HL-60/S4 treated with retinoic acid at 250 ng/mL for 4 days and 3 days (cell line): ENCODE measurements at regions not wholly inside any gene's neighbourhood (a gene's known extent, or its start where the extent isn't known, plus 50 kb on each side); places are given as distances from the start of the nearest gene placed in this dataset.
"Not testable (repeated sequence)": the region's sequence is repeated elsewhere in the genome, so short reads cannot be mapped to it uniquely, and the experiment has no call there.

Experiments used
- in situ Hi-C: fragments of 300-500 bp; cut with MboI; formaldehyde crosslinking; loops from 2 replicates; pipeline ENCODE4 v1.7.0; 2022; ENCODE audit warnings: low sequenced_read_pairs

DNA sequence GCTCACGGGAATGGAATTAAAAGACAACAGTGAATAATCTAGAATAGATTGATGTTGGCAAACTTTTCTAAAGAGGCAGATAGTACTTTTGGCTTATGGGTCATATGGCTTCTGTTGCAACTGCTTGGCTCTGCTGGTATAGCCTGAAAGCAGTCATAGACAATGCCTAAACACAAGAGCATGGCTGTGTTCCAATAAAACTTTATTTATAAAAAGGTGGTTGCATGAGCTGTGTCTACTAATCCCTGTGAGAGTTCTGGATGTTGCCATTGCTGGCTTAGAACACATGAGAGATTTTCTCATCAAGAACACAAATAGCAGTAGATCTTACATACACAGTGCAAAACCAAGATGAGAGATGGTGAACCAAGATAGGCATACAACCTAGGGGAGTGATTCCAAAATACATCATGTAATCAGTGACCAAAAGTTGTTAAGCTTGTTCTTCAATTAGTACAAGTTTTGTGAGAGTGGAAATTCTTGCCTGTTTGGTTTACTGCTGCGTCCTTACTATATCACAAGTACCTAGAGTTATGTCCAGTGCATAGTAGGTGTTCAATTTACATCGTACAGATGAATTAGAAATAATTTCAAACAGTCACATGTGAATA, 380.0 kb downstream of the METTL4 start:
- in situ Hi-C loops = no loop called here

DNA sequence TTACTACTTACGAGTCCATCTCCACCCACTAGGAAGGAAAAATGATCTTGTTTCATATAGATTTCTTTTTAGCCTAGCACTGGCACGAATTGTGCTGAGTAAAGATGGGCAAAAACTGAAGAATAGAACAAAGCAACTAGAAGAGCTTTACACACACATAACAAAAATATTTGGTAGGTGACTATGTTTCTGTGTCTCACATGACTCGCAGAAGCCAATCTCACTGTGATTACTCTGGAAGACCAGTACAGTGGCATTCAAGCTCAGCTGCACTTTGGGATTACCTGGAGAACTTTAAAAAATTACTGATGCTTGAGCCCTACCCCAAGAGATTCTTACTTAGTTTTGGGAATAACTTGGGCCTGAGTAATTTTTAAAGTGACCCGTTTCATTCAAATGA, 378.7 kb downstream of the METTL4 start:
- in situ Hi-C loops = no loop called here

DNA sequence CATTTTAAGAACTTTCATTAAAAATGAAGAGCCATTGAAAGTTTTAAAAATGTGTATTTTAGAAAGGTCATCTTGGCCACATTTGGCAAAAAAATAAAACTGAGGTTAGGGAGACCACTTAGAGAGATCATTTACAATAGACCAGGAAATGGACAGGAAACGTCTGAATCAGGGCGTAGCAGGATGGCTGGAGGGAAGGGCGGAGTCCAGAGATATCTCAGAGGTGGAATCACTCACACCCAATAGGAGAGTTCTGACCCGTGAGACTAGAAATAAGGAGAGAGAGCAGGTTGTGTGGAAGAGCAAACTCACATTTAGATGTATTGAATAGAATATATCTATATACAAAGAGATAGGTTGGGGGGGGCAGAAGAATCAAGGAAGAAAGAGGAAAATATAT, 373.4 kb downstream of the METTL4 start:
- in situ Hi-C loops = no loop called here

DNA sequence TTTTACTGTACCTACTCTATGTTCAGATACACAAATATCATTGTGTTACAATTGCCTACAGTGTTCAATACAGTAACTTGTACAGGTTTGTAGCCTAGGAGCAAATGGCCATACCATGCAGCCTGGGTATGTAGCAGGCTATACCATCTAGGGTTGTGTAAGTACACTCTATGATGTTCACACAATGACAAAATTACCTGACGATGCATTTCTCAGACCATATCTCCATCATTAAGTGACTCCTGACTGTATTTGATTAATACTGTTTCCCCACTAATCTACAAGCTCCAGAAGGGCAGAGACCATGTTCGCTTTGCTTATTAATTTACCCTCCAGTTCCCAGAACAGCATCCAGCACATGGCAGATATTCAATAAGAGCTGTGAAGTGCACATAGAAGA, 372.2 kb downstream of the METTL4 start:
- in situ Hi-C loops = no loop called here

DNA sequence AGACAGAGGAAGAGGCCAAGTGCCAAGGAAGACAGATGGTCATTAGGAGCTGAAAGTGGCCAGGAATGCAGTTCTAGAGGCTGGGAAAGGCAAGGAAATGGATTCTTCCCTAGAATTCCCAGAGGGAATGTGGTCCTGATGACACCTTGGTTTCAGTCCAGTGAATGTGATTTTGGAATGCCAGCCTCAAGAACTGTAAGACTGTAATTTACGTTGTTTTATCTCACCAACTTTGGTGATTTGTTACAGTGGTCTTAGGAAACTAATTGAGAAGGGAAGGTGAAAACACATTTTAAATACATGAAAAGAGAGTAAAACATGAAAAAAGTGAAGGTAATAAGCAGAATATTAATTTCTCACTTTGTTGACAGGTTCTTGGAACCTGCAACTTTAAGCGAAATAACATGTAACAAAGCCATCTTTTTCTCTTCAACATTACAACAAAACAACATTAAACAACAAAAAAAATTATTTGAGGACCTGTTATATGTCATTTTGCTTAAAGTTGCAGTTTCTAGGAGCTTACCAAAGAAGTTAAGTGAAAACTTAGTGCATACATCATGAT, 370.2 kb downstream of the METTL4 start:
- in situ Hi-C loops = no loop called here

DNA sequence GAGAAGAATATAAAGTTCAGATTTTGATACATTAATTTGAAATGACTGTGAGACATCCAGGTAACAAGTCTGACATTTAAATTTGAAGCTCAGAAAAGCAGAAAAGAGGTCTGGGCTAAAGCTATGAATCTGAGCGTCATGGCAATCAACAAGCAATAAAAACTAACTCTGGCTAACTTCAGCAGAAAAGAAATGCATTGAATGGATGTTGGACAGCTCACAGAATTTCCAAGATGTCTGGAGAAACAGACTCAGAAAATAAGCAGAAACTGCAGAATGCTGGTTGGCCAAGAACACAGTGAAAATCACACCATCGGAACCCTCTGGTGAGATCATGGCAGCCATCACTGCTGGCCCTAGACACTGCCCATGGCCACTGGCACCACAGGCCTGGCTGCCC, 366.6 kb downstream of the METTL4 start:
- in situ Hi-C loops = no loop called here

DNA sequence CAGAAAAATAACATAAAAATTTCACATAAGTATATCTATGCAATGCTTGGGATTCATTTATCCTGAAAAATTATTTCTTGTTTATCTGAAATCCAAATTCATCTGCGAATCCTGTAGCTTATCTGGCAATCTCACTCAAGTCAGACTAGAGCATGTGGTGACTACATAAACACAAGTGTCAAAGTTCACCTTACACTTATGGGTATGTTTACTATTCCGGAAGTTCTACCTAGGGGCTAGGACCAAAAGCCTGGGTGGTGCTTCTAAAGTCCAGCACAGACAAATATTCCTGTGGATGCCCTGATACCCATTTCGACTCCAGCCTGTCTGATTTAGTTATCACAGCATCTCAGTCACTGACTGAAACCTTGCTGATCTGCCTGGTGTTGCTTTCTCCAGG, 364.0 kb downstream of the METTL4 start:
- in situ Hi-C loops = no loop called here

DNA sequence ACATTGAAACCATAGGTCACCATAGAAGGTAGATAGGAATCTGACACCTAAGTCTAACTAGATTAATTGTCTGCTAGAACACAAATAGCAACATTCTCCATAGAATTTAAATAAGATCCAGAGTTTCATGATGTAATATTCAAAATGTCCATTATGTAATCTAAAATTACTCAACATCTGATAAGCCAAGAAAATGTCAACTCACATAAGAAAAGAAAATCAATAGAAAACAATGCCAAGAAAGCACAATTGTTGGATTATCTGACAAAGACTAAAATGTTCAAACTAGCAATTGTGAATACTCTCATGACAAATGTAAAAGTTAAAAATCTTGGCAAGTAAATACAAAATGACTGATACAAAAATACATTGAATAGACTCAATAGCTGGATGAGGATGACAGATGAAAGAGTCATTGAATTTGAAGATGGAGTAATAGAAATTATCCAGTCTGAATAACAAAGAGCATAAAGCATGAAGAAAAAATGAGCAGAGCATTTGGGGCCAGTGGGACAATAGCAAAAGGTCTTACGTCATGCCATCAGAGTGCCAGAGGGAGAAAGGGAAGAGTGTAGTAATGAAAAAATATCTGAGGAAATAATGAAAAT, 358.6 kb downstream of the METTL4 start:
- in situ Hi-C loops = no loop called here

DNA sequence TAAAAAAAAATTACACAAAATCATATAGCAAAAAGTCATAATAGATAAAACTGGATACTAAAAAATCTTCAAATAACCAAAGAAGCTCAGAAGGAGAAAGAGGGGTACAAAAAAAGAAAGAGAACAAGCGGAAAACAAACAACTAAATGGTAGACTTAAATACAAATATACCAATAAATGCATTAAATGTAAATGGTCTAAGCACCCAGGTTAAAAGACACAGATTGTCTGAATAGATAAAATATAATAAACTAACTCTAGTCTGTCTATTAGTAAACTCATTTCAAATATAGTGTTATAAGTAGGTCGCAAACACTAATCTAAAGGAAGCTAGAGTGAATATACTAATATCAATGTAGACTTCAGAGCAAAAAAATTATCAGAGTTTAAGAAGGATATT, 357.4 kb downstream of the METTL4 start:
- in situ Hi-C loops = no loop called here

DNA sequence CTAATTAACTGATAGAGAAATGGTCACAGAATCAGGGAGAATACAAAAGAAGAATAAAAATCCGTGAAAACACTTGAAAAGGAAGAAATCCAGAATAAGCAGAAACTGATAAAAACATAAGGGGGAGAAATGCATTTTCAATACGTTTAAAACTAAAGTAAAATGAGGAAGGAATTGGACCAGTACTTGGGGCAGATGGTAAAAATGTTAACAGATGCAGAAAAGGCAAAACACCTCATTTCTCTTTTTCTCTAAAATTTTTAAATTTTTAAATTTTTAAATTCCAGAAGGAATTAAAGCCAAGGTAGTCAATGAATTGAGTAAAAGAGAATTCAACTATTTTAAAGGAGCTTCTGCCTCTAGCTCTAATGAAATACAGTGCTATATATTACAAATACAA, 353.9 kb downstream of the METTL4 start:
- in situ Hi-C loops = no loop called here

DNA sequence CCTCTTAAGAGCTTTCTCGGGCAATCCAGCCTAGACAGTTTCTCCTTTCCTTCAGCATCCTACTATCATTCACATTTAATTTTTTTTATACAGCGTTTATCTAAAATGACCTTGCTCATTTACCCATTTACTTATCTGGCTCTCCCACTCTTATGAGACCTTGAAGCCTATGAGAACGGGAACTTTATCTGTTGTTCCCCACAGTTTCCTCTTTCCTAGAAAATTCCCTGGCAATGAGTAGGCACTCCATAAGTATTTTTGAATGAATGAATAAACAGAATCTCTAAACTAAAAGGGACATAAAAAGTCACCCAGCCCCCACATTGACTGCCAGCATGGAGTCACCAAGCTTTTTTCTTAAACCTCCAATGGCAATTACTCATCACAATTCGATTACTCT, 353.2 kb downstream of the METTL4 start:
- in situ Hi-C loops = no loop called here

DNA sequence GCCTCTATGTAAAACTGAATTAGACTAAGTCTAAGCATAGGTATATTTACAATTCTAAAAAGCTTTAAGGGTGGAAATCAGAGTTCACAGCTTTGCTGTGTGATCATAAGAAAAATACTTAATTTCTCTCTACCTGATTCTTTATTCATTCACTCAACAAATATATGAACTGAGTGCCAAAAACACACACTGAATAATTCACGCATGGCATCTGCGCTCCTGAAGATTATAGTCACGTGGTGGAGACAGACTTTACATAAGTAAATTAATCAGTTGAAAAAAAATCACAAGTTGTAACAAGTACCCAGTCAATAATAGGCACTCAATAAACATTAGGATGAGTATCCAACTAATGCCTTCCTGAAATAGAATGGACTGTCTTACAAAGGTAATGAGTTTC, 351.6 kb downstream of the METTL4 start:
- in situ Hi-C loops = no loop called here

DNA sequence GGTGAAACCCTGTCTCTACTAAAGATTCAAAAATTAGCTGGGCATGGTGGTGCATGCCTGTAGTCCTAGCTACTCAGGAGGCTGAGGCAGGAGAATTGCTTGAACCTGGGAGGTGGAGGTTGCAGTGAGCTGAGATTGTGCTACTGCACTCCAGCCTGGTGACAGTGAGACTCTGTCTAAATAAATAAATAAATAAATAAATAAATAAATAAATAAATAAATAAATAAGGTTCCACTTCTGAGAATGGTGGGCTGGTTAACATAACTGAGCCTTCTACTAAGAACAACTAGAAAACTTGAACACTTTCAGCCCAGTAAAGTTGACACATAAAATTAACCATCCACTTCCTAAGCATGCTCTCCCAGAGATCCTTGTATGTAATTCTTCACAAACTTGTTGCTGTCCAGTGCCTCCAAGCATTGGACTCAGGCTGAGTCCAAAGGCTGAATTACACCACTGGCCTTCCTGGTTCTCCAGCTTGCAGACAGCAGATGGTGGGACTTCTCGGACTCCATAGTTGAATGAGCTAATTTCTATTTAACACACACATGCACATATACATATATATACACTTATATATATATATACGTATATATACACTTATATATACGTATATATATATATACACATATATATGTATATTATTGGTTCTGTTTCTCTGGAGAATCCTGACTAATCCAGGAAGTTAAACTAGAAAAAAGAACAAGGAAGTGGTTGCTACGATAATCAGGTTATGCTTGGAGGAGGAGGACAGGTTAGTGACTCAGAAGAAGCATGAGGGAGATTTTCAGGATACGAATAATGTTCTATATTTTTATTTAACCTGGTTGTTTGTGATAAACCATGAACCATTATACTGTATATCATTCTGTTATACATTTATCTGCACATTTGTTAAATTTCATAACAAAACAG, 348.8 kb downstream of the METTL4 start:
- in situ Hi-C loops = no loop called here

DNA sequence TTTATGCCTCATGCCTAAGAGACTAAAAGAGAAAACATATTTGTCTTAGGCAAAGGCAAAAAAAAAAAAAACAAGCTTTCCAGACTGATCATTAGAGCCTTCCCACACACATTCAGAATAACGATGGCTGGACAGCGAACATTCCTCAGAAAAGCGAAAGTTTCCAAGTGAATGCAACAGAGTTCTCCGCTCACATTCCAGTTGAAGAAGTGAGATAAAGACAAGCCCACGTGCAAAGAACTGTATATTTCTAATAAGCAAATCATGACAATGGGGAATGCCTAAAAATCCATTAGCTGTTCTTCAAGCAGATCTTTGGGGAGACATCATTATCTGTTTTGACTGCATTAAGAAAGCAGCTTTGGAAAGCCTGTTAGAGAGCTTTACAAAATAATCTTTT, 347.9 kb downstream of the METTL4 start:
- in situ Hi-C loops = no loop called here

DNA sequence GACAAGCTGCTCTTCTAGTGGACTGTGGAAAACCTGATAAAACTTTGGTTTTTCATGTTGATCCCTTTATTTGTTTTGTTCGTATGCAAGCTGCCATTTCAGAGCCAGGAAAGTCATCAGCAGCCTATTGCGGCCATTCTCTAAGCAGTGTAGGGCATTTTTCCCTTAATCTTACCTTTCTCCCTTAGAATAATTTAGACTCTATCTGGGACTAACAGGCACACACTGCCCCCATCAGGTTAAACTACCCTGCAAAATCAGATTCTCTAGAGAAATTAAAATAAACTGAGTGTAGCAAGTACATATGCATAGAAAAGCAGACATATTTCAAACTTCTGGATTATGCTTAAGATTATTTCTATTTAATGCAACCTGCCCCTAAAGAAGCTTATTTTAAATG, 347.5 kb downstream of the METTL4 start:
- in situ Hi-C loops = no loop called here

DNA sequence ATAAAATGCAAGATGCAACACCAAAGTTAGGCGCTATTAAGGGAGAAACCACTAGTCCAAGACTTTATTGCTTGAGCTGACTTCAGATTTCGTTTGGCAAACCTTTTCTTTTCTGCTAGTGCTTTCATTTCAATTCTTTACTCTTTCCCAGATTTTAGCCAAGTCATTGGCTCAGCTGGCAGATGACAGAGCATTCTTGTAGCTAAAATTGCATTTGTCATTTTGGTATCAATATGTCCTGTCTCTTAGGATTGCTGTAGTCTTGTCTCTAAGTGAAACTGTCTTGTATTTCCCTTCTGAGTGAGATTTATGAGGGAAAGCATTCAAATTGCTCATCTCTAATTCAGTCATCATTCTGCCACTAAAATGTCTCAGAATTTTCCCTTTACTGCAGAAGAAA, 335.1 kb downstream of the METTL4 start:
- in situ Hi-C loops = no loop called here

DNA sequence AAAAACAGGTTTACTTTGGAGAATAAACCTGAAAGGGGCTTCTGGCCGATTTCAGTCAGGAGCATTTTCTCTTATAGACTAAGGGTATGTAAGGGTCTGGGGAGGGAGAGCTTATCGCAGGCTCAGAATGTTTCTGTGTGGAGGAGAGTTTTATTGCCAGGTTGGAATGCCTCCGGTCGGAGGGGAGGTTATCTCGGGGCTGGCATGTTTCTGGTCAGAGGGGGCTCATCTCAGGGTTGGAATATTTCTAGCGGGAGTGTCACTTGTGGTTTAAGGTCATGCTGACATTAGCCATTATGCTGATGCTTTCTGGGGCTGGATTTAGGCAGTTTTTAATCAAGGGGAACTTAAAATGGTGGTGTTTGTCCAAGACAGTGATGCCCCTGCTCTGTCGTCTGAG, 333.6 kb downstream of the METTL4 start:
- in situ Hi-C loops = no loop called here

DNA sequence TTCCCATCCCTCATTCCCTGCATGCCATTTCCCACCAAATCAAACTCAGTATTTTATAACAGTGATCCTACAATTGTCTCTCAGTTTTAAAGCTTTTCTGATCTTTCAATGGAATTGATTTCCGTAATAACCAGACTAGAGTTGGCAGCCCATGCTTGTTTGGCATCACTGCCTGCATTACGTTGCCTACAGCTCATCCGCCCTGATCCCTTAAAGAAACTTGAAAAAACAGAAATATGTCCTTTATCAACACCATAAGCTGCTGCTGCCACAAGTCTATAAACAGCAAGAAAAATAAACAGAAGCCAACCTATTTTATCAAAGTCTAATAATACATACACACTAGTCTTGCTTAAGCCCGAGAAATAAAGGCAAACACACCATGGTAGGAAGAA, 331.0 kb downstream of the METTL4 start:
- in situ Hi-C loops = no loop called here

DNA sequence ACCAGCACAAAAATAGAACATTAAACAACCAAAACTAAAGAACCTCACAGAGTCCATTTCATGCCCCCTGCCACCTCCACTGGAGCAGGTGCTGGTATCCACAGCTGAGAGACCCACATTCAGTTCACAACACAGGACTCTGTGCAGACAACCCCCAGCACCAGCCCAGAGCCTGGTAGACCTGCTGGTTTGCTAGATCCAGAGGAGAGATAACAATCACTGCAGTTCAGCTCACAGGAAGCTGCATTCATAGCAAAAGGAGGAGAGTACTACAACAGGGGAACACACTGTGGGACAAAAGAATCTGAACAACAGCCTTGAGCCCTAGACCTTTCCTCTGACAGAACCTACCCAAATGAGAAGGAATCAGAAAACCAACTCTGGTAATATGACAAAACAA, 326.7 kb downstream of the METTL4 start:
- in situ Hi-C loops = no loop called here

DNA sequence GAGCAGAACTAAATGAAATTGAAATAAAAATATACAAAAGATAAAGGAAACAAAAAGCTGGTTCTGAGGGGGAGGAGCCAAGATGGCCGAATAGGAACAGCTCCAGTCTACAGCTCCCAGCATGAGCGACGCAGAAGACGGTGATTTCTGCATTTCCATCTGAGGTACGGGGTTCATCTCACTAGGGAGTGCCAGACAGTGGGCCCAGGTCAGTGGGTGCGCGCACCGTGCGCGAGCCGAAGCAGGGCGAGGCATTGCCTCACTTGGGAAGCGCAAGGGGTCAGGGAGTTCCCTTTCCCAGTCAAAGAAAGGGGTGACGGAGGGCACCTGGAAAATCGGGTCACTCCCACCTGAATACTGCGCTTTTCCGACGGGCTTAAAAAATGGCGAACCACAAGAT, 324.2 kb downstream of the METTL4 start:
- in situ Hi-C loops = not testable (repeated sequence)

DNA sequence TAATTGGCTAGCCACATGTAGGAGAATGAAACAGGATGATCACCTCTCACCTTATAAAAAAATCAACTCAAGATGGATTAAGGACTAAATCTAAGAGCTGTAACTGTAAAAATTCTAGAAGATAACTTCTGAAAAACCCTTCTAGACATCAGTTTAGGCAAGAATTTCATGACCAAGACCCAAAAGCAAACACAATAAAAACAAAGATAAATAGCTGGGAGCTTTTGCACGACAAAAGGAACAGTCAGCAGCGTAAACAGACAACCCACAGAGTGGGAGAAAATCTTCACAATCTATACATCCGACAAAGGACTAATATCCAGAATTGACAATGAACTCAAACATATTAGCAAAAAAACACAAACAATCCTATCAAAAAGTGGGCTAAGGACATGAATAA, 316.3 kb downstream of the METTL4 start:
- in situ Hi-C loops = no loop called here

DNA sequence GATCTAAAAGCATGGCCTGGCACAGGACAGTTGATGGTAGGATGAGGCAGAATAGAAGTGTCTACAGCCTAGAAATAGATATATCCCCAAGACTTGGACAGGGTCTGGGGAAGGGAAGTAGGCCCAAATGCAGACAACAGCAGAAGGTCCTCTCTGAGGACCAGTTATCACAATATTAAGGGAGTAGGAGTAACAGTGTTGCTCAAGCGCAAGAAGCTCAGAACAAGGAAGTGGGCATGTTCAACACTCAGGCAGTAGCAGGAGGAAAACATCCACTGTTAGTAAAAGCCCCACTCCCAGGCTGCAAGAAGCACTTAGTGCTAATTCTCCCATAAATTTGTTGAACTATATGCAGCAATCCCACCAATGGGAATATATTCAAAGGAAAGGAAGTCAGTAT, 314.7 kb downstream of the METTL4 start:
- in situ Hi-C loops = no loop called here
